GM12878 (cell line): ENCODE measurements at regions not wholly inside any gene's neighbourhood (a gene's known extent, or its start where the extent isn't known, plus 50 kb on each side); places are given as distances from the start of the nearest gene placed in this dataset.

Experiments
- ATAC-seq: fragments of 200-7000 bp; cut with Tn5 transposase; 3 replicates; pipeline ENCODE4 v1.9.1; 2020; ENCODE audit warnings: mild to moderate bottlenecking, moderate library complexity
- BruUV-seq: library from RNA; stranded (reverse); fragments of 400-500 nt; replicated peaks from 2 replicates; lab custom pipeline; 2021; lab: Mats Ljungman, UMichigan
- CTCF ChIA-PET: fragments of 300-600 bp; sonication (Branson Sonifier 250); formaldehyde crosslinking; extraction: SDS; loops from one replicate; lab custom pipeline; 2021; ENCODE audit warnings: inconsistent platforms; lab: Yijun Ruan, JAX
- POLR2A ChIA-PET: fragments of 350-600 bp; formaldehyde crosslinking; extraction: SDS; loops from one replicate; lab custom pipeline; 2021; ENCODE audit warnings: inconsistent platforms; lab: Charles Lee
- RAD21 ChIA-PET: fragments of 300-600 bp; sonication (Branson Sonifier 250); formaldehyde crosslinking; loops from one replicate; lab custom pipeline; 2023; ENCODE audit warnings: antibody characterized with exemption; ENCODE audit not compliant: unreplicated experiment; lab: Charles Lee
- SMC1A ChIA-PET: fragments of 300-600 bp; sonication (Branson Sonifier 250); formaldehyde crosslinking; loops from one replicate; lab custom pipeline; 2023; ENCODE audit not compliant: unreplicated experiment, uncharacterized antibody; lab: Charles Lee
- DNase-seq: peaks from one replicate; pipeline ENCODE4 v3.0.0-alpha.2; 2011; ENCODE audit warnings: low read depth, low spot score
- FAIRE-seq: peaks from 3 replicates; lab custom pipeline; 2011; peaks lifted over from hg19 to GRCh38; lab: Jason Lieb, UNC
- H2AFZ ChIP-seq: 2 replicates; pipeline ENCODE4 v1.6.0; 2011; ENCODE audit warnings: low read depth, low read length, control low read depth; ENCODE audit not compliant: control insufficient read depth
- H3K27ac ChIP-seq: 2 replicates; pipeline ENCODE4 v1.5.1; 2011; ENCODE audit warnings: control low read depth; ENCODE audit not compliant: control insufficient read depth, insufficient read depth
- H3K27me3 ChIP-seq, 2 experiments: replicated peaks in 1 of 2; 2 replicates each; pipeline versions ENCODE4 v1.6.0 to v1.6.1; 2011; ENCODE audit warnings: low read length in 1 of 2; ENCODE audit not compliant: control insufficient read depth in 2 of 2, insufficient read depth in 2 of 2
- H3K36me3 ChIP-seq, 2 experiments: 2 replicates each; pipeline ENCODE4 v1.5.1; 2011; ENCODE audit warnings: low read length in 1 of 2; ENCODE audit not compliant: control insufficient read depth in 2 of 2, insufficient read depth in 2 of 2
- H3K4me1 ChIP-seq: 2 replicates; pipeline ENCODE4 v1.6.1; 2011; ENCODE audit warnings: mild to moderate bottlenecking, low read length, moderate library complexity, mixed read lengths; ENCODE audit not compliant: control insufficient read depth, insufficient read depth
- H3K4me2 ChIP-seq: 2 replicates; pipeline ENCODE4 v1.6.0; 2011; ENCODE audit warnings: control low read depth; ENCODE audit not compliant: control insufficient read depth, insufficient read depth
- H3K4me3 ChIP-seq: fragments of 200-600 bp; sonication (generic); 2 replicates; pipeline ENCODE4 v1.5.1; 2016
- H3K79me2 ChIP-seq: 2 replicates; pipeline ENCODE4 v1.6.0; 2011; ENCODE audit warnings: low read length; ENCODE audit not compliant: control insufficient read depth, insufficient read depth
- H3K9ac ChIP-seq: 2 replicates; pipeline ENCODE4 v1.8.0; 2011; ENCODE audit warnings: low read length, control low read depth, mixed read lengths; ENCODE audit not compliant: control insufficient read depth, insufficient read depth
- H3K9me3 ChIP-seq: replicated peaks from 3 replicates; pipeline ENCODE4 v1.5.1; 2011; ENCODE audit warnings: mild to moderate bottlenecking, low read length; ENCODE audit not compliant: control insufficient read depth, insufficient read depth
- H4K20me1 ChIP-seq: 2 replicates; pipeline ENCODE4 v1.6.0; 2011; ENCODE audit not compliant: control insufficient read depth, insufficient read depth
- ATF7 ChIP-seq: fragments of 450-650 bp; IDR thresholded peaks from 2 replicates; pipeline ENCODE4 v1.6.1; 2016; ENCODE audit warnings: low read depth, mild to moderate bottlenecking
- HDAC6 ChIP-seq: fragments of 200-600 bp; sonication (generic); IDR thresholded peaks from one replicate; pipeline ENCODE4 v1.8.0; 2017; ENCODE audit warnings: antibody characterized with exemption; ENCODE audit not compliant: unreplicated experiment
- RUNX3 ChIP-seq: IDR thresholded peaks from 2 replicates; pipeline ENCODE4 v1.6.1; 2012; ENCODE audit warnings: low read length, inconsistent platforms
- SREBF1 ChIP-seq: IDR thresholded peaks from 2 replicates; pipeline ENCODE4 v1.6.1; 2012; ENCODE audit warnings: mild to moderate bottlenecking, low read length
- WGBS: methylation state at CpG from one replicate; pipeline ENCODE4 v1.1.6; 2016; ENCODE audit warnings: low lambda C conversion rate; ENCODE audit not compliant: insufficient replicate concordance, insufficient coverage; ENCODE audit errors: missing lambda C conversion rate; 5-methylcytosine and 5-hydroxymethylcytosine counted together
- in situ Hi-C: fragments of 300-500 bp; cut with MboI; formaldehyde crosslinking; loops from 9 replicates; pipeline ENCODE4 v1.14.3; 2018; ENCODE audit warnings: mixed read lengths
- intact Hi-C: fragments of 100-400 bp; cut with micrococcal nuclease; formaldehyde crosslinking; loops from one replicate; pipeline ENCODE4 v1.14.2; 2022; ENCODE audit not compliant: unreplicated experiment
- TF ChIP-seq, protein P1 (sequence below): fragments of 450-650 bp; IDR thresholded peaks from 2 replicates; pipeline ENCODE4 v1.6.1; 2018; ENCODE audit warnings: mild to moderate bottlenecking, low read depth, moderate library complexity; ENCODE audit not compliant: partially characterized antibody
- TF ChIP-seq, protein P2 (sequence below): fragments of 450-650 bp; IDR thresholded peaks from 2 replicates; pipeline ENCODE4 v1.6.1; 2017; ENCODE audit warnings: mild to moderate bottlenecking, moderate library complexity

DNA sequence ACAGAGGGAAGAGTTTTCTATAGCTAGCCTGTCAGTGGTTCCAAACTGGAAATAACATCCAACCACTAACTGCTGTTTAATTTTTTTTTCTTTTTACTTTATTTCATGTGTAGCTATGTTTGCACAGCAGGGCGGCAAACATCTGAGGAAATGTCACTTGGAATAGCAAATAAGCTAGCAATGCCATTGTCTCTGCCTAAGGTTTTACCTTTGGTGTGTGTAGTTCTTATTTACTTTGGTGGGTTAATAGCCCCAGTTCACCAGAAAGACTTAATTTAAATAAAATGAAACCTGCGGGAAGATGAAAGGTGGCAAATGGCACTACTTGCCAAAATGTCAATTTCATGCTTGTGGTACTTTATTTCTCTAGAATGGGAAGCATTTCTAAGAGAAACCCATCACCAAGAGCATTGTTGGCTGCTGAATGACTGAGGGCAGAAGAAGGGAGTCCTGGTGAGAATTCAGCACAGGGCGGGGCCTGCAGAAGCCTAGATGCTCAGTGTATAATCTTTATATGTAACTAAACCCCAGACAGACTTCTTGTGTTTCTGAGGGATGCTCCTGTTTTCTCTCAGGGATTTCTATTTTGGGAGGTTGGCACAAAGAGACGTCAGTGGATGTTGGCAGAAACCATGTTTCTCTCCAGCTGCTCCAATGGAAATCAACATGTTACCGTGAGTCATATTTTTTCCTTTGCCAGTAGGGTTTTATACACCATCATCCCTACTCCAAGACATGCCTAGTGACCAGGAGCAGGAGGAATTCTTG is 300.4 kb upstream of the NT5C1B start (continued):
- TF ChIP-seq, protein P1, sequence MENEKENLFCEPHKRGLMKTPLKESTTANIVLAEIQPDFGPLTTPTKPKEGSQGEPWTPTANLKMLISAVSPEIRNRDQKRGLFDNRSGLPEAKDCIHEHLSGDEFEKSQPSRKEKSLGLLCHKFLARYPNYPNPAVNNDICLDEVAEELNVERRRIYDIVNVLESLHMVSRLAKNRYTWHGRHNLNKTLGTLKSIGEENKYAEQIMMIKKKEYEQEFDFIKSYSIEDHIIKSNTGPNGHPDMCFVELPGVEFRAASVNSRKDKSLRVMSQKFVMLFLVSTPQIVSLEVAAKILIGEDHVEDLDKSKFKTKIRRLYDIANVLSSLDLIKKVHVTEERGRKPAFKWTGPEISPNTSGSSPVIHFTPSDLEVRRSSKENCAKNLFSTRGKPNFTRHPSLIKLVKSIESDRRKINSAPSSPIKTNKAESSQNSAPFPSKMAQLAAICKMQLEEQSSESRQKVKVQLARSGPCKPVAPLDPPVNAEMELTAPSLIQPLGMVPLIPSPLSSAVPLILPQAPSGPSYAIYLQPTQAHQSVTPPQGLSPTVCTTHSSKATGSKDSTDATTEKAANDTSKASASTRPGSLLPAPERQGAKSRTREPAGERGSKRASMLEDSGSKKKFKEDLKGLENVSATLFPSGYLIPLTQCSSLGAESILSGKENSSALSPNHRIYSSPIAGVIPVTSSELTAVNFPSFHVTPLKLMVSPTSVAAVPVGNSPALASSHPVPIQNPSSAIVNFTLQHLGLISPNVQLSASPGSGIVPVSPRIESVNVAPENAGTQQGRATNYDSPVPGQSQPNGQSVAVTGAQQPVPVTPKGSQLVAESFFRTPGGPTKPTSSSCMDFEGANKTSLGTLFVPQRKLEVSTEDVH, result no peak
- TF ChIP-seq SREBF1, result no peak

DNA sequence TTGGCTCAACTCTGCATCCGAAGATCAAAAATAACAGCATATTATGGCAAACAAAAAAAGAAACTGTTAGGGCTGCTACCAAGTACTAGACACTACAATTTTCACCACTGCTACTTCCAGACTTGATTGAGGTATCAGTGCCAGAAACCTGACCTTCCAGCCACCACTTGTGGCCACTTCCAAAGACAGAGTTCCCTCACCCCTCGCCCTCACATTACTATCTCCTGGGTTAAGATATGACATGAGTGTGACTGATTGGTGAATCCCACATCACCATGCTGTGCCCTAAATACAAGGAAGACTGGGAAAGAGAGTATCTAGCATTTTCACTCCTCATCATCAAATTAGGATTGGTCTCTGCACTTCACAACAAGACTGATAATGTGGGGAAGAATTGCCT is 296.1 kb upstream of the NT5C1B start:
- Histone ChIP-seq H3K4me3 (no peak overlapping the region), H3K36me3 (no peaks in the 10 kb centered on the region), H4K20me1 (no peaks in the 10 kb centered on the region)
- SMC1A ChIA-PET, result no interaction called here
- no peak for TF ChIP-seq RUNX3
- TF ChIP-seq, protein P2, sequence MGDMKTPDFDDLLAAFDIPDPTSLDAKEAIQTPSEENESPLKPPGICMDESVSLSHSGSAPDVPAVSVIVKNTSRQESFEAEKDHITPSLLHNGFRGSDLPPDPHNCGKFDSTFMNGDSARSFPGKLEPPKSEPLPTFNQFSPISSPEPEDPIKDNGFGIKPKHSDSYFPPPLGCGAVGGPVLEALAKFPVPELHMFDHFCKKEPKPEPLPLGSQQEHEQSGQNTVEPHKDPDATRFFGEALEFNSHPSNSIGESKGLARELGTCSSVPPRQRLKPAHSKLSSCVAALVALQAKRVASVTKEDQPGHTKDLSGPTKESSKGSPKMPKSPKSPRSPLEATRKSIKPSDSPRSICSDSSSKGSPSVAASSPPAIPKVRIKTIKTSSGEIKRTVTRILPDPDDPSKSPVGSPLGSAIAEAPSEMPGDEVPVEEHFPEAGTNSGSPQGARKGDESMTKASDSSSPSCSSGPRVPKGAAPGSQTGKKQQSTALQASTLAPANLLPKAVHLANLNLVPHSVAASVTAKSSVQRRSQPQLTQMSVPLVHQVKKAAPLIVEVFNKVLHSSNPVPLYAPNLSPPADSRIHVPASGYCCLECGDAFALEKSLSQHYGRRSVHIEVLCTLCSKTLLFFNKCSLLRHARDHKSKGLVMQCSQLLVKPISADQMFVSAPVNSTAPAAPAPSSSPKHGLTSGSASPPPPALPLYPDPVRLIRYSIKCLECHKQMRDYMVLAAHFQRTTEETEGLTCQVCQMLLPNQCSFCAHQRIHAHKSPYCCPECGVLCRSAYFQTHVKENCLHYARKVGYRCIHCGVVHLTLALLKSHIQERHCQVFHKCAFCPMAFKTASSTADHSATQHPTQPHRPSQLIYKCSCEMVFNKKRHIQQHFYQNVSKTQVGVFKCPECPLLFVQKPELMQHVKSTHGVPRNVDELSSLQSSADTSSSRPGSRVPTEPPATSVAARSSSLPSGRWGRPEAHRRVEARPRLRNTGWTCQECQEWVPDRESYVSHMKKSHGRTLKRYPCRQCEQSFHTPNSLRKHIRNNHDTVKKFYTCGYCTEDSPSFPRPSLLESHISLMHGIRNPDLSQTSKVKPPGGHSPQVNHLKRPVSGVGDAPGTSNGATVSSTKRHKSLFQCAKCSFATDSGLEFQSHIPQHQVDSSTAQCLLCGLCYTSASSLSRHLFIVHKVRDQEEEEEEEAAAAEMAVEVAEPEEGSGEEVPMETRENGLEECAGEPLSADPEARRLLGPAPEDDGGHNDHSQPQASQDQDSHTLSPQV, result no peak
- no peak for TF ChIP-seq HDAC6
- no peak for TF ChIP-seq ATF7
- TF ChIP-seq, all 136 proteins: peak for 0
- no peak overlapping the region for H3K4me2 ChIP-seq
- intact Hi-C loops (no loop called here), in situ Hi-C loops (no loop called here)
- no peak overlapping the region for H3K27ac ChIP-seq
- WGBS, result 16% methylated on average over 2 of the region's 2 CpGs
- H3K9ac ChIP-seq, result no peak overlapping the region
- no peaks in the 10 kb centered on the region for H3K79me2 ChIP-seq
- BruUV-seq, result no TSS peak
- no peaks in the 10 kb centered on the region for H3K4me1 ChIP-seq
- POLR2A ChIA-PET, result no interaction called here
- no peak overlapping the region for H2AFZ ChIP-seq
- DNase-seq (no peak), FAIRE-seq (no peak), ATAC-seq (no peak)
- CTCF ChIA-PET, result no interaction called here
- RAD21 ChIA-PET, result no interaction called here
- no peaks in the 10 kb centered on the region for H3K9me3 ChIP-seq
- no peaks in the 10 kb centered on the region for H3K27me3 ChIP-seq
